Adrenal gland (tissue), 9 donors: ENCODE measurements at regions not wholly inside any gene's neighbourhood (a gene's known extent, or its start where the extent isn't known, plus 50 kb on each side); places are given as distances from the start of the nearest gene placed in this dataset.

Experiments used
- DNase-seq, 7 donors: peaks; one replicate each; pipeline ENCODE4 v3.0.0-alpha.2; 2019 to 2020
- H3K27ac ChIP-seq, 5 donors: fragments of 200-600 bp; sonication (generic) in 4 of 5; 1 replicate in 3 of 5; 2 replicates in 2 of 5; pipeline versions ENCODE4 v1.5.1 to v1.8.0; 2016 to 2020; ENCODE audit warnings: mild to moderate bottlenecking in 1 of 5
- H3K27me3 ChIP-seq: fragments of 200-600 bp; 2 replicates; pipeline ENCODE4 v1.8.0; 2021
- H3K36me3 ChIP-seq, 2 donors: fragments of 200-600 bp; replicated peaks in 1 of 2; 1 replicate in 1 of 2; 2 replicates in 1 of 2; pipeline versions ENCODE4 v1.5.1 to v1.8.0; 2018 to 2022
- H3K4me1 ChIP-seq, 2 donors: fragments of 200-600 bp; replicated peaks in 1 of 2; 1 replicate in 1 of 2; 2 replicates in 1 of 2; pipeline versions ENCODE4 v1.5.1 to v1.8.0; 2018 to 2021
- H3K4me3 ChIP-seq, 4 donors: fragments of 200-600 bp; sonication (generic) in 3 of 4; one replicate each; pipeline ENCODE4 v1.5.1; 2016 to 2018
- H3K9me3 ChIP-seq, 3 donors: fragments of 200-600 bp; sonication (generic) in 1 of 3; replicated peaks in 1 of 3; 1 replicate in 2 of 3; 2 replicates in 1 of 3; pipeline versions ENCODE4 v1.5.1 to v1.8.0; 2016 to 2021
- POLR2A ChIP-seq, 2 donors: fragments of 450-650 bp; IDR thresholded peaks; one replicate each; pipeline ENCODE4 v1.6.1; 2017; ENCODE audit warnings: antibody characterized with exemption in 2 of 2, mild to moderate bottlenecking in 2 of 2, moderate library complexity in 1 of 2
- WGBS, 4 donors: extraction: QIAGEN DNeasy Blood & Tissue Kit in 2 of 4; methylation state at CpG; one replicate each; pipeline versions ENCODE4 v1.1.5 to v1.1.7; 2013 to 2017; 5-methylcytosine and 5-hydroxymethylcytosine counted together
- intact Hi-C, 2 donors: fragments of 100-400 bp; cut with DNase I; formaldehyde crosslinking; loops; one replicate each; pipeline versions ENCODE4 v1.14.1 to v1.15.0; 2022 to 2023
- TF ChIP-seq, protein P1 (sequence below), 6 experiments: fragments of 450-650 bp in 4 of 6; fragments of 200-600 bp in 2 of 6; sonication (generic) in 1 of 6; IDR thresholded peaks; 1 replicate in 5 of 6; 2 replicates in 1 of 6; pipeline versions ENCODE4 v1.5.1 to v1.8.0; 2016 to 2021; ENCODE audit warnings: antibody characterized with exemption in 6 of 6, mild to moderate bottlenecking in 2 of 6, moderate library complexity in 1 of 6
- donor health status: healthy with polysubstance abuse.
- donor health status: Bipolar disorder and iron deficiency.
- donor health status: DM: yes; HTN: yes; CAD: no.
- donor health status: DM: no; HTN: no; CAD: no.
- donor health status: DM: no; HTN: no; CAD: no.

DNA sequence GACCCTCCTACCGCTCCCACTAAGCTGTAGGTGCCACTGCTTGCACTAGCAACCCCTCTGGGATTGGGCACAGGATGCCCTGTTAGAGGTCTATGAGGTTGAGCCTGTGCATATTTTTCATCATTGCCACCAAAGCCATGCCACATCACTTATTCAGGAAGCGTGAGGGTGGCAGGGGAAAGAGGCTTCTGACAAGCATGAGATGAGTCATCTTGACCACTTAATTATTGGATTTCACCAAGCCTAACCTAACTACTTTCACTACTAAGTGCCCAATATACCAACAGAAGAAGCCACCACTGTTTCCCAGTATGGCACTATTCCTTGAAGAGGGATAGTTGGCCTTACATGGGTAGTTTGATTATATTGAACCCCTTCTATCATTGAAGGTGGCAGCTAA is 181.3 kb upstream of the EPHA4 start:
- no peaks in the 10 kb centered on the region for H3K4me1 ChIP-seq
- no peak overlapping the region for H3K4me3 ChIP-seq
- no peaks in the 10 kb centered on the region for H3K27me3 ChIP-seq
- WGBS, 4 donors, result 87 to 94% (median 91%) methylated on average over 2 of the region's 2 CpGs
- intact Hi-C loops, result no loop called here
- no peaks in the 10 kb centered on the region for H3K36me3 ChIP-seq
- DNase-seq, result no peak
- no peaks in the 10 kb centered on the region for H3K9me3 ChIP-seq
- TF ChIP-seq POLR2A (IDR thresholded peaks at IDR 0.05), result no peak
- TF ChIP-seq, protein P1, sequence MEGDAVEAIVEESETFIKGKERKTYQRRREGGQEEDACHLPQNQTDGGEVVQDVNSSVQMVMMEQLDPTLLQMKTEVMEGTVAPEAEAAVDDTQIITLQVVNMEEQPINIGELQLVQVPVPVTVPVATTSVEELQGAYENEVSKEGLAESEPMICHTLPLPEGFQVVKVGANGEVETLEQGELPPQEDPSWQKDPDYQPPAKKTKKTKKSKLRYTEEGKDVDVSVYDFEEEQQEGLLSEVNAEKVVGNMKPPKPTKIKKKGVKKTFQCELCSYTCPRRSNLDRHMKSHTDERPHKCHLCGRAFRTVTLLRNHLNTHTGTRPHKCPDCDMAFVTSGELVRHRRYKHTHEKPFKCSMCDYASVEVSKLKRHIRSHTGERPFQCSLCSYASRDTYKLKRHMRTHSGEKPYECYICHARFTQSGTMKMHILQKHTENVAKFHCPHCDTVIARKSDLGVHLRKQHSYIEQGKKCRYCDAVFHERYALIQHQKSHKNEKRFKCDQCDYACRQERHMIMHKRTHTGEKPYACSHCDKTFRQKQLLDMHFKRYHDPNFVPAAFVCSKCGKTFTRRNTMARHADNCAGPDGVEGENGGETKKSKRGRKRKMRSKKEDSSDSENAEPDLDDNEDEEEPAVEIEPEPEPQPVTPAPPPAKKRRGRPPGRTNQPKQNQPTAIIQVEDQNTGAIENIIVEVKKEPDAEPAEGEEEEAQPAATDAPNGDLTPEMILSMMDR (IDR thresholded peaks at IDR 0.05), result no peak
- H3K27ac ChIP-seq, result no peak overlapping the region

DNA sequence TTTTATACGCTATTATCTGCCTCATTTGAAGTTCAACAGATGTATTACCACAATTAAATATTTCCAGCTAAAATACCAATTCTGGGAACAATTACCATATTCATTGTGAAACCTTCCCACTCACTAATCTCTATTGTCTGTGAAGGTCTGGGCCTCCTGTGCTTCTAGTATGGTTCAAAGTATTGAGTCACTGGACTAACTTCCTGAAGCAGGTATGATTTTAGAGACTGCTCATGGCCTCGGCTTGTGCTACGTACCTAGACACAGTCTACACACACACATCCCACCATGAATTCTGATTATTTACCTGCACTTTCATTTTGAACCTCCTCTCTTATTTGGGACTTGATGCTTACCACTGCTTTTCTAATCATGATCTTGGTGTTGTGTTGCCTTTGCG is 180.7 kb upstream of the EPHA4 start:
- intact Hi-C loops, result no loop called here
- no peak overlapping the region for H3K27ac ChIP-seq

DNA sequence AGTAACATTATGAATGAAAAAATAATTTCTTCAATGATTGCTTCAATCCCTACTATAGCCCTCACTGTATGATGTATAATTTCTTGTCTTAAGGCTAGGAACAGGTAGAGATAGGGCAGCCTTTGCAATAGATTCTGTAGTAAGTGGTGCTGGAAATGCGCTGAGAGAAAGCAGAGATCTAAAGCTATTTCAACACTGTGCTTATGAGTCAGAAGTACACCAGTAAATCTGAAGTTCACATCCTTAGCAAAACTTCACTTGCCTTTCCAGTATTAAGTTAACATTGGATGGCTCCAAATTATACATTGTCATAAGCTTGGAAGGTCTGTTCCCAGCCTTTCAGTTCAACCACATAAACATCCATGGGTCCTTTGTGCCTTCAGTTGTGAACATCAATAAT is 178.2 kb upstream of the EPHA4 start:
- H3K4me3 ChIP-seq, result no peak overlapping the region
- no peaks in the 10 kb centered on the region for H3K27me3 ChIP-seq
- 78 to 95% (median 89%) methylated on average over 1 of the region's 1 CpG for WGBS, 4 donors
- no peaks in the 10 kb centered on the region for H3K4me1 ChIP-seq
- H3K27ac ChIP-seq, result no peak overlapping the region
- DNase-seq, result no peak
- intact Hi-C loops, result no loop called here
- H3K9me3 ChIP-seq, result no peaks in the 10 kb centered on the region
- H3K36me3 ChIP-seq, result no peaks in the 10 kb centered on the region
- TF ChIP-seq, protein P1 (IDR thresholded peaks at IDR 0.05), result no peak
- no peak for TF ChIP-seq POLR2A (IDR thresholded peaks at IDR 0.05)

More for the DNA sequence above, 180.7 kb upstream of the EPHA4 start:
- TF ChIP-seq, protein P1 (IDR thresholded peaks at IDR 0.05), result no peak
- TF ChIP-seq POLR2A (IDR thresholded peaks at IDR 0.05), result no peak
- Histone ChIP-seq H3K27me3 (no peaks in the 10 kb centered on the region), H3K4me3 (no peak overlapping the region), H3K4me1 (no peaks in the 10 kb centered on the region), H3K36me3 (no peaks in the 10 kb centered on the region), H3K9me3 (no peaks in the 10 kb centered on the region)
- no peak for DNase-seq
- WGBS, 4 donors, result 75 to 88% (median 81%) methylated on average over 4 of the region's 4 CpGs

DNA sequence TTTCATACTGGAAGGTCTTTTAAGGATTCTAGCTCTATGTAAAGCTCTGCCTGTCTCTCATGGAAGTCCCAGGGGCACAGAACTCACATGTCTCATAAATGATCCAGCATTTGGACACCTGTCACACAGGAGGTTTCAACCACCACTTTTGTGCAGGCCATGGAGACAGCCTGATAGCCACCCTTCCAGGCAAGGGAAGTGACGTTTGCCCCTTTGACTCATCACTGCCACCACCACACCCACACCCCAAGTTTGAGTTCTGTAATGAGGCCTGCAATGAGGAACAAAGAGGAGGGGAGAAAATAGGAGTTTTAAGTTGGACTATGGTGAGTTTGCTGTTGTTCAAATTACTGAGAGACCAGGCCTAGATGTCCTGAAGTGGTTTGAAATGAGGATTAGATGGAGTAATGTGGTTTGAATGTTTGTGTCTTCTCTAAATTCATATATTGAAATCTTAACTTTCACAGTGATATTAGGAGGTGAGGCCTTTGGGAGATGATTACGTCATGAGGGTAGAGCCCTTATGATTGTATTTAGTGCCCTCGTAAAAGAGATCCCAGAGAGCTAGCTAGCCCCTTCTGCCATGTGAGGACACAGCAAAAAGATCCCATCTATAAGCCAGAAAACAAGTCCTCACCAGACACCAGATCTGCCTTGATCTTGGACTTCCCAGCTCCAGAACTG is 175.3 kb upstream of the EPHA4 start:
- H3K36me3 ChIP-seq, result no peaks in the 10 kb centered on the region
- H3K27ac ChIP-seq, result no peak overlapping the region
- H3K4me3 ChIP-seq, result no peak overlapping the region
- H3K4me1 ChIP-seq, result no peaks in the 10 kb centered on the region
- no peak for DNase-seq
- TF ChIP-seq, protein P1 (IDR thresholded peaks at IDR 0.05), result no peak
- no peak for TF ChIP-seq POLR2A (IDR thresholded peaks at IDR 0.05)
- H3K9me3 ChIP-seq, result no peaks in the 10 kb centered on the region
- 73 to 89% (median 81%) methylated on average over 3 of the region's 3 CpGs for WGBS, 4 donors
- no peaks in the 10 kb centered on the region for H3K27me3 ChIP-seq
- intact Hi-C loops, result no loop called here
